ENCODE measurements at regions not wholly inside any gene's neighbourhood (a gene's known extent, or its start where the extent isn't known, plus 50 kb on each side); places are given as distances from the start of the nearest gene placed in this dataset.

DNA sequence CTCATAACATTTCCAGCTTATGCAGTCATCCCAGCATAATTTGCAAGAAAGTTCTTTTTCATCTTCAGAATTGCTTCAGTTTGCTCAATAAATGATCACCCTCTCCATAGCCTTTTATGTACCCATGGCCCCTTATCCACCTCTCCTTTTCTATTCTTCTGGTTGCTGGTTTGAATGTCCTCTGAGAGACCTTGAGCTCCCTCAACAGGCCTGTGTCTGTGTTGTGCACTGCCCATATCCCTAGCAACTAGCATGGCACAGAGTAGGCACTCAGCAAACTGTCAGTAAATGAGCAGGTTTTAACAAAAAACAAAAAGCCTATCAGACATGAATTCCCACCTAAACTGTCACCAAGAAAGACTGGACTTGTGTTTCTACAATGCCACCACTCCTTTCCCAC, 160.5 kb downstream of the AKAIN1 start:
- no peak for TF ChIP-seq POLR2A (IDR thresholded peaks at IDR 0.05)
- TF ChIP-seq CTCF (IDR thresholded peaks at IDR 0.05), result no peak
- TF ChIP-seq POLR2AphosphoS5 (IDR thresholded peaks at IDR 0.05), result no peak
